K562 (cell line): ENCODE measurements at regions not wholly inside any gene's neighbourhood (a gene's known extent, or its start where the extent isn't known, plus 50 kb on each side); places are given as distances from the start of the nearest gene placed in this dataset.

ENCODE experiments used
- ATAC-seq: fragments of 200-7000 bp; cut with Tn5 transposase; 3 replicates; pipeline ENCODE4 v1.9.1; 2020; ENCODE audit warnings: moderate library complexity
- BruUV-seq: library from RNA; stranded (reverse); fragments of 400-500 nt; replicated peaks from 2 replicates; lab custom pipeline; 2021; lab: Mats Ljungman, UMichigan
- CTCF ChIA-PET: fragments of 300-600 bp; formaldehyde crosslinking; extraction: SDS; loops from one replicate; lab custom pipeline; 2021; ENCODE audit warnings: low intra/inter-chr PET ratio; lab: Yijun Ruan, JAX
- POLR2A ChIA-PET: fragments of 300-600, 350-650 bp; sonication (Branson Sonifier 250); formaldehyde crosslinking; extraction: SDS; loops from one replicate; lab custom pipeline; 2021; ENCODE audit warnings: antibody characterized with exemption, inconsistent platforms; lab: Yijun Ruan, JAX
- DNase-seq, 4 experiments: peaks; one replicate each; pipeline versions ENCODE4 v3.0.0 to v3.0.0-alpha.2; 2011 to 2018; ENCODE audit warnings: low spot score in 3 of 4, mixed read lengths in 3 of 4; ENCODE audit errors: extremely low read depth in 1 of 4
- FAIRE-seq: peaks from 2 replicates; lab custom pipeline; 2011; peaks lifted over from hg19 to GRCh38; lab: Jason Lieb, UNC
- H2AFZ ChIP-seq: 2 replicates; pipeline ENCODE4 v1.6.0; 2011; ENCODE audit warnings: low read depth, low read length, control low read depth, inconsistent platforms
- H3K27ac ChIP-seq: fragments of 200-600 bp; 3 replicates; pipeline ENCODE4 v1.8.0; 2011; ENCODE audit warnings: low read depth, mild to moderate bottlenecking, control low read depth, inconsistent platforms, low read length, moderate library complexity, mixed read lengths; ENCODE audit errors: extremely low read depth
- H3K27me3 ChIP-seq, 2 experiments: fragments of 300-600 bp in 1 of 2; 2 replicates in 1 of 2; 3 replicates in 1 of 2; pipeline versions ENCODE4 v1.6.0 to v1.8.0; 2011; ENCODE audit warnings: inconsistent platforms in 2 of 2, low read length in 2 of 2, mild to moderate bottlenecking in 1 of 2, mixed read lengths in 1 of 2, moderate library complexity in 1 of 2; ENCODE audit not compliant: control insufficient read depth in 2 of 2, insufficient read depth in 2 of 2
- H3K36me3 ChIP-seq: fragments of 300-600 bp; 3 replicates; pipeline ENCODE4 v1.8.0; 2011; ENCODE audit warnings: mild to moderate bottlenecking, low read length, inconsistent platforms; ENCODE audit not compliant: control insufficient read depth, insufficient read depth
- H3K4me1 ChIP-seq, 2 experiments: fragments of 200-600 bp in 1 of 2; replicated peaks in 1 of 2; 2 replicates in 1 of 2; 3 replicates in 1 of 2; pipeline versions ENCODE4 v1.5.1 to v1.8.0; 2011; ENCODE audit warnings: inconsistent platforms in 2 of 2, low read length in 2 of 2, mild to moderate bottlenecking in 1 of 2, mixed read lengths in 1 of 2, moderate library complexity in 1 of 2; ENCODE audit not compliant: control insufficient read depth in 2 of 2, insufficient read depth in 2 of 2
- H3K4me2 ChIP-seq: 2 replicates; pipeline ENCODE4 v1.6.1; 2011; ENCODE audit warnings: low read length, control low read depth, inconsistent platforms, mixed read lengths; ENCODE audit not compliant: insufficient read depth
- H3K4me3 ChIP-seq: fragments of 200-600 bp; sonication (generic), shearing (Covaris generic); 2 replicates; pipeline ENCODE4 v1.5.1; 2016; ENCODE audit warnings: control low read depth, inconsistent platforms
- H3K79me2 ChIP-seq: fragments of 200-600 bp; 3 replicates; pipeline ENCODE4 v1.8.0; 2011; ENCODE audit warnings: low read length, inconsistent platforms; ENCODE audit not compliant: control insufficient read depth, insufficient read depth
- H3K9ac ChIP-seq, 2 experiments: 2 replicates each; pipeline versions ENCODE4 v1.6.0 to v1.6.1; 2011; ENCODE audit warnings: low read depth in 2 of 2, low read length in 2 of 2, control low read depth in 1 of 2, inconsistent platforms in 1 of 2, mild to moderate bottlenecking in 1 of 2, mixed read lengths in 1 of 2; ENCODE audit not compliant: insufficient read depth in 1 of 2
- H3K9me1 ChIP-seq: one replicate; pipeline ENCODE4 v1.6.0; 2011; ENCODE audit warnings: inconsistent platforms, mild to moderate bottlenecking, low read length, moderate library complexity; ENCODE audit not compliant: control insufficient read depth, insufficient read depth
- H3K9me3 ChIP-seq: replicated peaks from 2 replicates; pipeline ENCODE4 v1.5.1; 2011; ENCODE audit warnings: low read depth, low read length, inconsistent platforms; ENCODE audit not compliant: control insufficient read depth, insufficient read depth
- H4K20me1 ChIP-seq: replicated peaks from 2 replicates; pipeline ENCODE4 v1.6.1; 2011; ENCODE audit warnings: low read length, inconsistent platforms, mixed read lengths; ENCODE audit not compliant: control insufficient read depth, insufficient read depth
- FOXJ2 ChIP-seq: fragments of 200-800 bp; sonication (Bioruptor generic); IDR thresholded peaks from 2 replicates; pipeline ENCODE4 v1.6.1; 2016; ENCODE audit warnings: missing genetic modification characterization, missing compliant biosample characterization
- HMG20B ChIP-seq: fragments of 250-450 bp; sonication (Bioruptor Pico); IDR thresholded peaks from 2 replicates; pipeline ENCODE4 v1.5.0; 2021; ENCODE audit warnings: mild to moderate bottlenecking
- RBBP5 ChIP-seq: fragments of 200-600 bp; sonication (generic); IDR thresholded peaks from 2 replicates; pipeline ENCODE4 v1.6.1; 2012; ENCODE audit warnings: borderline replicate concordance, mild to moderate bottlenecking, low read length, control low read depth, inconsistent platforms; ENCODE audit not compliant: insufficient read depth, poor library complexity, severe bottlenecking
- ZNF263 ChIP-seq: sonication (generic); formaldehyde crosslinking; IDR thresholded peaks from 2 replicates; pipeline ENCODE4 v1.8.0; 2022; ENCODE audit warnings: mild to moderate bottlenecking, missing genetic modification reagents, borderline replicate concordance
- WGBS: fragments of 100-300 bp; shearing (Covaris generic); methylation state at CpG from one replicate; pipeline ENCODE4 v1.1.6; 2016; ENCODE audit warnings: low coverage, mixed read lengths; ENCODE audit not compliant: insufficient coverage; ENCODE audit errors: missing lambda C conversion rate; 5-methylcytosine and 5-hydroxymethylcytosine counted together
- in situ Hi-C: fragments of 300-500 bp; cut with MboI; formaldehyde crosslinking; loops from 4 replicates; pipeline ENCODE4 v1.15.0; 2018; ENCODE audit warnings: inconsistent platforms, mixed read lengths
- intact Hi-C: fragments of 100-400 bp; cut with micrococcal nuclease; formaldehyde crosslinking; loops from 2 replicates; pipeline ENCODE4 v1.14.2; 2022
- TF ChIP-seq, protein P1 (sequence below): fragments of 450-650 bp; IDR thresholded peaks from 2 replicates; pipeline ENCODE4 v1.6.1; 2016; ENCODE audit warnings: mild to moderate bottlenecking

DNA sequence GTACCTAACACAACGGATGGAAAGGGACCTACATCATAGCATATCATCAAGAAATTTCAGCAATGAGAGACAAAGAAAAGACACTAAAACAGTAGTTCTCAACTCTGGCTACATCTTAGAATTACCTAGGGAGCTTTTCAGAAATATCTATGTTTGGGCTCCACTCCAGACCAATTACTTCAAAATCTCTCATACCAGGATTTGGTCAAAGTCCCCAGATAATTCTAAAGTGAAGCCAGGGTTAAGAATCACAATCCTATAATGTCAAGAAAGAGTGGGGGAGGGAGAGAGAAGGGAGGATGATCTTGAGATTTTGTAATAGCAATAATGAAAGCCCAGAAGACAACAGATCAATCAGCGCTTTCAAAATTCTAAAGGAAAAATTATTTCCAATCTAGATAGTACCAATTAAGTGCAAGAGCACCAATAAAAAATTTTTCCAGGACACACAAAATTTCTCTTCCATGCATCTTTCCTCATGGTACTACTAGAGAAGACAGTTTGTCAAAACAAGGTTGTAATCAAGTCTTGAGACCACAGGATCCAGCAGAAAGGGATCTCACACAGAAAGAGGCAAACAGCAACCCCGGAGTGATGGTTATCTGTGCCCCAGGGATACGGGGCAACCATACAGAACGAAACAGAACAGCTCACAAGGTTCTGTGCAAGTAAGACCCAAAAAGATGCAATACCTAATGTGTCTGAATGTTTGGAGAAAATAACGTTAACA is 152.9 kb upstream of the DST start:
- ChIA-PET POLR2A (no interaction called here), CTCF (no interaction called here)
- H2AFZ ChIP-seq = no peak overlapping the region
- H4K20me1 ChIP-seq = no peaks in the 10 kb centered on the region
- H3K36me3 ChIP-seq = no peaks in the 10 kb centered on the region
- no peaks in the 10 kb centered on the region for H3K9me1 ChIP-seq
- no peak overlapping the region for H3K27ac ChIP-seq
- no peaks in the 10 kb centered on the region for H3K79me2 ChIP-seq
- H3K4me2 ChIP-seq = no peak overlapping the region
- no TSS peak for BruUV-seq
- intact Hi-C loops = no loop called here
- in situ Hi-C loops = no loop called here
- TF ChIP-seq HMG20B = no peak
- TF ChIP-seq ZNF263 (CRISPR knock-in tag) = no peak
- TF ChIP-seq, protein P1, sequence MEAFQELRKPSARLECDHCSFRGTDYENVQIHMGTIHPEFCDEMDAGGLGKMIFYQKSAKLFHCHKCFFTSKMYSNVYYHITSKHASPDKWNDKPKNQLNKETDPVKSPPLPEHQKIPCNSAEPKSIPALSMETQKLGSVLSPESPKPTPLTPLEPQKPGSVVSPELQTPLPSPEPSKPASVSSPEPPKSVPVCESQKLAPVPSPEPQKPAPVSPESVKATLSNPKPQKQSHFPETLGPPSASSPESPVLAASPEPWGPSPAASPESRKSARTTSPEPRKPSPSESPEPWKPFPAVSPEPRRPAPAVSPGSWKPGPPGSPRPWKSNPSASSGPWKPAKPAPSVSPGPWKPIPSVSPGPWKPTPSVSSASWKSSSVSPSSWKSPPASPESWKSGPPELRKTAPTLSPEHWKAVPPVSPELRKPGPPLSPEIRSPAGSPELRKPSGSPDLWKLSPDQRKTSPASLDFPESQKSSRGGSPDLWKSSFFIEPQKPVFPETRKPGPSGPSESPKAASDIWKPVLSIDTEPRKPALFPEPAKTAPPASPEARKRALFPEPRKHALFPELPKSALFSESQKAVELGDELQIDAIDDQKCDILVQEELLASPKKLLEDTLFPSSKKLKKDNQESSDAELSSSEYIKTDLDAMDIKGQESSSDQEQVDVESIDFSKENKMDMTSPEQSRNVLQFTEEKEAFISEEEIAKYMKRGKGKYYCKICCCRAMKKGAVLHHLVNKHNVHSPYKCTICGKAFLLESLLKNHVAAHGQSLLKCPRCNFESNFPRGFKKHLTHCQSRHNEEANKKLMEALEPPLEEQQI = no peak
- no peak for TF ChIP-seq RBBP5
- no peak for TF ChIP-seq FOXJ2
- H3K9ac ChIP-seq = no peak overlapping the region
- H3K4me3 ChIP-seq = no peak overlapping the region
- DNase-seq = no peak
- WGBS = 0% methylated on average over 6 of the region's 6 CpGs
- ATAC-seq = no peak
- H3K9me3 ChIP-seq = no peaks in the 10 kb centered on the region
- no peaks in the 10 kb centered on the region for H3K4me1 ChIP-seq
- no peak for FAIRE-seq
- H3K27me3 ChIP-seq = no peaks in the 10 kb centered on the region
